HepG2 (cell line): ENCODE measurements at regions not wholly inside any gene's neighbourhood (a gene's known extent, or its start where the extent isn't known, plus 50 kb on each side); places are given as distances from the start of the nearest gene placed in this dataset.

Experiments
- AKNA ChIP-seq: sonication (generic); formaldehyde crosslinking; IDR thresholded peaks from 2 replicates; pipeline ENCODE4 v1.4.0; 2020; ENCODE audit warnings: missing genetic modification reagents, borderline replicate concordance
- CREM ChIP-seq, 2 experiments: sonication (generic) in 1 of 2; formaldehyde crosslinking in 1 of 2; IDR thresholded peaks; 2 replicates each; pipeline versions ENCODE4 v1.4.0 to v1.6.1; 2016 to 2020; ENCODE audit warnings: antibody characterized with exemption in 1 of 2, mild to moderate bottlenecking in 1 of 2, missing genetic modification reagents in 1 of 2
- DMAP1 ChIP-seq: IDR thresholded peaks from 2 replicates; pipeline ENCODE4 v1.6.1; 2016
- ELF1 ChIP-seq: sonication (generic); formaldehyde crosslinking; IDR thresholded peaks from 2 replicates; pipeline ENCODE4 v1.4.0; 2020; ENCODE audit warnings: missing genetic modification reagents
- ETV5 ChIP-seq: IDR thresholded peaks from 2 replicates; pipeline ENCODE4 v1.6.1; 2018; ENCODE audit warnings: missing biosample characterization, missing genetic modification reagents, inconsistent platforms, borderline replicate concordance
- FOXP4 ChIP-seq: sonication (generic); formaldehyde crosslinking; IDR thresholded peaks from 2 replicates; pipeline ENCODE4 v1.4.0; 2020; ENCODE audit warnings: missing genetic modification reagents
- HOXA7 ChIP-seq: sonication (generic); formaldehyde crosslinking; IDR thresholded peaks from 2 replicates; pipeline ENCODE4 v1.8.1; 2022; ENCODE audit warnings: mild to moderate bottlenecking, missing genetic modification reagents, moderate library complexity
- POGZ ChIP-seq: sonication (generic); formaldehyde crosslinking; IDR thresholded peaks from 2 replicates; pipeline ENCODE4 v1.4.0; 2020; ENCODE audit warnings: mild to moderate bottlenecking, missing genetic modification reagents
- SOX13 ChIP-seq, 3 experiments: fragments of 450-650 bp in 1 of 3; sonication (generic) in 1 of 3; formaldehyde crosslinking in 1 of 3; IDR thresholded peaks in 2 of 3; conservative IDR thresholded peaks in 1 of 3; 2 replicates each; pipeline versions ENCODE4 v1.5.0 to v1.6.1; 2016 to 2020; ENCODE audit warnings: antibody characterized with exemption in 1 of 3, mild to moderate bottlenecking in 1 of 3, missing compliant biosample characterization in 1 of 3, missing genetic modification reagents in 1 of 3, moderate library complexity in 1 of 3
- THAP11 ChIP-seq: IDR thresholded peaks from 2 replicates; pipeline ENCODE4 v1.6.1; 2016; ENCODE audit warnings: missing biosample characterization, missing genetic modification reagents
- TRAFD1 ChIP-seq: sonication (generic); formaldehyde crosslinking; IDR thresholded peaks from 2 replicates; pipeline ENCODE4 v1.5.1; 2020; ENCODE audit warnings: missing genetic modification reagents, mild to moderate bottlenecking, borderline replicate concordance
- TSC22D2 ChIP-seq: sonication (generic); formaldehyde crosslinking; IDR thresholded peaks from 2 replicates; pipeline ENCODE4 v1.5.1; 2020; ENCODE audit warnings: missing genetic modification reagents, mild to moderate bottlenecking, borderline replicate concordance
- ZEB1 ChIP-seq: IDR thresholded peaks from 2 replicates; pipeline ENCODE4 v1.6.1; 2012; ENCODE audit warnings: mild to moderate bottlenecking, low read depth, inconsistent platforms; ENCODE audit not compliant: insufficient replicate concordance
- ZNF281 ChIP-seq: sonication (generic); formaldehyde crosslinking; IDR thresholded peaks from 2 replicates; pipeline ENCODE4 v1.4.0; 2020; ENCODE audit warnings: missing genetic modification reagents, borderline replicate concordance
- ZNF430 ChIP-seq: sonication (generic); formaldehyde crosslinking; IDR thresholded peaks from 2 replicates; pipeline ENCODE4 v1.9.0; 2021; ENCODE audit warnings: mild to moderate bottlenecking, missing genetic modification reagents
- ZNF614 ChIP-seq: IDR thresholded peaks from 2 replicates; pipeline ENCODE4 v1.6.1; 2018; ENCODE audit warnings: missing biosample characterization, missing genetic modification reagents, inconsistent platforms, borderline replicate concordance
- ZNF709 ChIP-seq: sonication (generic); formaldehyde crosslinking; IDR thresholded peaks from 2 replicates; pipeline ENCODE4 v1.5.0; 2020; ENCODE audit warnings: mild to moderate bottlenecking, missing genetic modification reagents

- peak; percentile 66 for TF ChIP-seq POGZ (CRISPR knock-in tag)
- peak; percentile 28 for TF ChIP-seq ZEB1
- peak; percentile 94 for TF ChIP-seq ETV5 (CRISPR knock-in tag)
- no peak for TF ChIP-seq TSC22D2 (CRISPR knock-in tag)
- TF ChIP-seq ZNF281 (CRISPR knock-in tag), result no peak; the same call in 1 of the 2 replicates
- peak; percentile 71 for TF ChIP-seq SOX13 (IDR thresholded peaks at IDR 0.05)
- TF ChIP-seq SOX13 (CRISPR knock-in tag; conservative IDR thresholded peaks at IDR 0.05 in 1 of 2, IDR thresholded peaks at IDR 0.05 in 1 of 2), result peak in 1 of 2 experiments; percentile 91; a peak in 2 of 4 replicates
- 0 out of 2 replicates have a peak, but pooled peaks have one; percentile 24 for TF ChIP-seq ELF1 (CRISPR knock-in tag)
- peak; percentile 98 for TF ChIP-seq FOXP4 (CRISPR knock-in tag)
- TF ChIP-seq DMAP1 (CRISPR knock-in tag), result 0 out of 2 replicates have a peak, but pooled peaks have one; percentile 29
- peak; percentile 59 for TF ChIP-seq THAP11 (CRISPR knock-in tag)
- no peak for TF ChIP-seq AKNA (CRISPR knock-in tag)
- TF ChIP-seq ZNF430 (CRISPR knock-in tag), result peak; percentile 35; the same call in 1 of the 2 replicates
- no peak for TF ChIP-seq TRAFD1 (CRISPR knock-in tag)
- no peak for TF ChIP-seq ZNF709 (CRISPR knock-in tag)
- TF ChIP-seq CREM (IDR thresholded peaks at IDR 0.05), result peak; percentile 90
- TF ChIP-seq CREM (CRISPR knock-in tag; IDR thresholded peaks at IDR 0.05), result no peak
- TF ChIP-seq ZNF614 (CRISPR knock-in tag), result peak; percentile 66
- no peak for TF ChIP-seq HOXA7 (CRISPR knock-in tag)
Measured at GRCh38 chr12:46473634-46474329, 101.2 kb upstream of the SLC38A2 start (continued).
